ENCODE measurements at regions not wholly inside any gene's neighbourhood (a gene's known extent, or its start where the extent isn't known, plus 50 kb on each side); places are given as distances from the start of the nearest gene placed in this dataset.

DNA sequence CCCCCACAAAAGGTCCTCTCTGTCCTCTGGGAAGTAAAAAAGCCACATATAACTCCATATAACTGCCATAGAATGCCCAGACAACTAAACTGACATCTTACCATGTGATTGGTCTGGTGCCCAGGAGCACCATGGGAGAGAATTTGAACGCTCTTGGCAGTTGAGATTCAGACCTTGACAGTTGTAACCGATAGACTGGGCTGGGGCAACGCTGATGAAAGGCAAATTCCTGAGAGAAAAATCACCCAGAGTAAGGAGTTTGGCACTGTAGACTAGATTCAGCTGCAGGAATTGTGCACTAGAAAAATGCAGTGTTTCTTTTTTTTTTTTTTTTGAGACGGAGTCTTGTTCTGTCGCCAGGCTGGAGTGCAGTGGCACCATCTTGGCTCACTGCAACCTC, 240.5 kb downstream of the SOX2 start:
- Histone ChIP-seq H3K27ac (ENCODE audit: low read depth, low read length) (no peak overlapping the region), H3K4me3 (ENCODE audit: low read length) (no peak overlapping the region), H3F3A (ENCODE audit: control insufficient read depth, insufficient read depth) (no peaks in the 10 kb centered on the region), H3K9me3 (ENCODE audit: control insufficient read depth, insufficient read depth, low read length) (no peaks in the 10 kb centered on the region), H3K4me1 (ENCODE audit: control insufficient read depth, low read length) (no peaks in the 10 kb centered on the region), H3K27me3 (ENCODE audit: control insufficient read depth, low read length) (no peaks in the 10 kb centered on the region), H3K9me2 (replicated peaks; ENCODE audit: control insufficient read depth, low read length) (no peaks in the 10 kb centered on the region), H3K4me2 (ENCODE audit: low read length) (no peak overlapping the region), H3K36me3 (ENCODE audit: control insufficient read depth, low read length) (no peaks in the 10 kb centered on the region), H4K20me1 (ENCODE audit: control insufficient read depth, insufficient read depth, low read depth, low read length) (no peaks in the 10 kb centered on the region), H3K79me2 (ENCODE audit: control insufficient read depth, low read length) (no peaks in the 10 kb centered on the region)
- no peak for TF ChIP-seq EZH2phosphoT487 (IDR thresholded peaks at IDR 0.05; ENCODE audit: borderline replicate concordance, low read length)

GRCh38 chr3:181952929-181953328, 241.2 kb downstream of the SOX2 start:
- H3K4me2 ChIP-seq (ENCODE audit: low read length), result no peak overlapping the region
- H3K9me3 ChIP-seq (ENCODE audit: control insufficient read depth, insufficient read depth, low read length), result no peaks in the 10 kb centered on the region
- H3K4me1 ChIP-seq (ENCODE audit: control insufficient read depth, low read length), result no peaks in the 10 kb centered on the region
- H3K4me3 ChIP-seq (ENCODE audit: low read length), result no peak overlapping the region
- no peaks in the 10 kb centered on the region for H3K27me3 ChIP-seq (ENCODE audit: control insufficient read depth, low read length)
- no peaks in the 10 kb centered on the region for H3K9me2 ChIP-seq (replicated peaks; ENCODE audit: control insufficient read depth, low read length)
- H3K79me2 ChIP-seq (ENCODE audit: control insufficient read depth, low read length), result no peaks in the 10 kb centered on the region
- no peak overlapping the region for H3K27ac ChIP-seq (ENCODE audit: low read depth, low read length)
- H4K20me1 ChIP-seq (ENCODE audit: control insufficient read depth, insufficient read depth, low read depth, low read length), result no peaks in the 10 kb centered on the region
- no peak for TF ChIP-seq EZH2phosphoT487 (IDR thresholded peaks at IDR 0.05; ENCODE audit: borderline replicate concordance, low read length)
- no peaks in the 10 kb centered on the region for H3K36me3 ChIP-seq (ENCODE audit: control insufficient read depth, low read length)
- H3F3A ChIP-seq (ENCODE audit: control insufficient read depth, insufficient read depth), result no peaks in the 10 kb centered on the region

GRCh38 chr3:181955566-181955965, 243.8 kb downstream of the SOX2 start:
- no peaks in the 10 kb centered on the region for H3K9me2 ChIP-seq (replicated peaks; ENCODE audit: control insufficient read depth, low read length)
- no peak overlapping the region for H3K27ac ChIP-seq (ENCODE audit: low read depth, low read length)
- TF ChIP-seq, protein P1, sequence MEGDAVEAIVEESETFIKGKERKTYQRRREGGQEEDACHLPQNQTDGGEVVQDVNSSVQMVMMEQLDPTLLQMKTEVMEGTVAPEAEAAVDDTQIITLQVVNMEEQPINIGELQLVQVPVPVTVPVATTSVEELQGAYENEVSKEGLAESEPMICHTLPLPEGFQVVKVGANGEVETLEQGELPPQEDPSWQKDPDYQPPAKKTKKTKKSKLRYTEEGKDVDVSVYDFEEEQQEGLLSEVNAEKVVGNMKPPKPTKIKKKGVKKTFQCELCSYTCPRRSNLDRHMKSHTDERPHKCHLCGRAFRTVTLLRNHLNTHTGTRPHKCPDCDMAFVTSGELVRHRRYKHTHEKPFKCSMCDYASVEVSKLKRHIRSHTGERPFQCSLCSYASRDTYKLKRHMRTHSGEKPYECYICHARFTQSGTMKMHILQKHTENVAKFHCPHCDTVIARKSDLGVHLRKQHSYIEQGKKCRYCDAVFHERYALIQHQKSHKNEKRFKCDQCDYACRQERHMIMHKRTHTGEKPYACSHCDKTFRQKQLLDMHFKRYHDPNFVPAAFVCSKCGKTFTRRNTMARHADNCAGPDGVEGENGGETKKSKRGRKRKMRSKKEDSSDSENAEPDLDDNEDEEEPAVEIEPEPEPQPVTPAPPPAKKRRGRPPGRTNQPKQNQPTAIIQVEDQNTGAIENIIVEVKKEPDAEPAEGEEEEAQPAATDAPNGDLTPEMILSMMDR (IDR thresholded peaks at IDR 0.05; ENCODE audit: low read depth, low read length, poor library complexity, severe bottlenecking), result no peak
- TF ChIP-seq EZH2phosphoT487 (IDR thresholded peaks at IDR 0.05; ENCODE audit: borderline replicate concordance, low read length), result no peak
- H3K79me2 ChIP-seq (ENCODE audit: control insufficient read depth, low read length), result no peaks in the 10 kb centered on the region
- no peaks in the 10 kb centered on the region for H3K4me1 ChIP-seq (ENCODE audit: control insufficient read depth, low read length)
- H3K9me3 ChIP-seq (ENCODE audit: control insufficient read depth, insufficient read depth, low read length), result no peaks in the 10 kb centered on the region
- H3K4me2 ChIP-seq (ENCODE audit: low read length), result no peak overlapping the region
- H4K20me1 ChIP-seq (ENCODE audit: control insufficient read depth, insufficient read depth, low read depth, low read length), result no peaks in the 10 kb centered on the region
- H3K36me3 ChIP-seq (ENCODE audit: control insufficient read depth, low read length), result no peaks in the 10 kb centered on the region
- H3F3A ChIP-seq (ENCODE audit: control insufficient read depth, insufficient read depth), result no peaks in the 10 kb centered on the region
- no peaks in the 10 kb centered on the region for H3K27me3 ChIP-seq (ENCODE audit: control insufficient read depth, low read length)
- no peak overlapping the region for H3K4me3 ChIP-seq (ENCODE audit: low read length)

DNA sequence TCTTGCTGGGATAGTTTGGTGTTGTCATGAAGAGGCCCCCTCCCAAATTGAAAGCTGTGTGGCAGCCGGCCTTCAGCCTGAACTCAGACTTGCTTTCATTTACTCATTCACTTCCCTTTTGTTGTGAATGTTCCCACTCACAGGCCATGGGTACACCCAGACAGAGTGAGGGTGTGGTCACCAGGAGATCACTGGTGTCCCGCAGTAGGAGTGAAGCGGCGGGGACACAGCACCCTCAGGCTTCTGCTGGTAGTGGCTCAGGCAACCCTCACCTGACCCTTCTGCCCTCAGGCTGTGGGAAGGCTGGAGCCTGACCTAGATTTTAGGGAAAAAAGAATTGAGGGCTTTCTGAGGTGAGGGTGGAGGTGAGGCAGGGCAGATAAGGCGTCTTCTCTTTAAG, 244.4 kb downstream of the SOX2 start:
- H3K9me3 ChIP-seq (ENCODE audit: control insufficient read depth, insufficient read depth, low read length), result no peaks in the 10 kb centered on the region
- no peaks in the 10 kb centered on the region for H3K27me3 ChIP-seq (ENCODE audit: control insufficient read depth, low read length)
- no peak overlapping the region for H3K4me2 ChIP-seq (ENCODE audit: low read length)
- TF ChIP-seq, protein P1 (IDR thresholded peaks at IDR 0.05; ENCODE audit: low read depth, low read length, poor library complexity, severe bottlenecking), result no peak
- no peak for TF ChIP-seq EZH2phosphoT487 (IDR thresholded peaks at IDR 0.05; ENCODE audit: borderline replicate concordance, low read length)
- no peaks in the 10 kb centered on the region for H3K36me3 ChIP-seq (ENCODE audit: control insufficient read depth, low read length)
- no peak overlapping the region for H3K27ac ChIP-seq (ENCODE audit: low read depth, low read length)
- H3K4me1 ChIP-seq (ENCODE audit: control insufficient read depth, low read length), result no peaks in the 10 kb centered on the region
- H3F3A ChIP-seq (ENCODE audit: control insufficient read depth, insufficient read depth), result no peaks in the 10 kb centered on the region
- no peaks in the 10 kb centered on the region for H4K20me1 ChIP-seq (ENCODE audit: control insufficient read depth, insufficient read depth, low read depth, low read length)
- H3K9me2 ChIP-seq (replicated peaks; ENCODE audit: control insufficient read depth, low read length), result no peaks in the 10 kb centered on the region
- no peak overlapping the region for H3K4me3 ChIP-seq (ENCODE audit: low read length)
- H3K79me2 ChIP-seq (ENCODE audit: control insufficient read depth, low read length), result no peaks in the 10 kb centered on the region
